ENCODE measurements at regions not wholly inside any gene's neighbourhood (a gene's known extent, or its start where the extent isn't known, plus 50 kb on each side); places are given as distances from the start of the nearest gene placed in this dataset.
"Not testable (repeated sequence)": the region's sequence is repeated elsewhere in the genome, so short reads cannot be mapped to it uniquely, and the experiment has no call there.

- DNase-seq: no peak
- H3K36me3 ChIP-seq: no peaks in the 10 kb centered on the region
- TF ChIP-seq, protein P1, sequence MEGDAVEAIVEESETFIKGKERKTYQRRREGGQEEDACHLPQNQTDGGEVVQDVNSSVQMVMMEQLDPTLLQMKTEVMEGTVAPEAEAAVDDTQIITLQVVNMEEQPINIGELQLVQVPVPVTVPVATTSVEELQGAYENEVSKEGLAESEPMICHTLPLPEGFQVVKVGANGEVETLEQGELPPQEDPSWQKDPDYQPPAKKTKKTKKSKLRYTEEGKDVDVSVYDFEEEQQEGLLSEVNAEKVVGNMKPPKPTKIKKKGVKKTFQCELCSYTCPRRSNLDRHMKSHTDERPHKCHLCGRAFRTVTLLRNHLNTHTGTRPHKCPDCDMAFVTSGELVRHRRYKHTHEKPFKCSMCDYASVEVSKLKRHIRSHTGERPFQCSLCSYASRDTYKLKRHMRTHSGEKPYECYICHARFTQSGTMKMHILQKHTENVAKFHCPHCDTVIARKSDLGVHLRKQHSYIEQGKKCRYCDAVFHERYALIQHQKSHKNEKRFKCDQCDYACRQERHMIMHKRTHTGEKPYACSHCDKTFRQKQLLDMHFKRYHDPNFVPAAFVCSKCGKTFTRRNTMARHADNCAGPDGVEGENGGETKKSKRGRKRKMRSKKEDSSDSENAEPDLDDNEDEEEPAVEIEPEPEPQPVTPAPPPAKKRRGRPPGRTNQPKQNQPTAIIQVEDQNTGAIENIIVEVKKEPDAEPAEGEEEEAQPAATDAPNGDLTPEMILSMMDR (IDR thresholded peaks at IDR 0.05; ENCODE audit: borderline replicate concordance): peak; percentile 47
- no peaks in the 10 kb centered on the region for H3K4me1 ChIP-seq
- H3K4me3 ChIP-seq: no peak overlapping the region
- no peaks in the 10 kb centered on the region for H3K9me3 ChIP-seq (replicated peaks)
- intact Hi-C loops (cut with micrococcal nuclease): no loop called here
- H3K27me3 ChIP-seq (ENCODE audit: low read depth): no peaks in the 10 kb centered on the region
- no peak overlapping the region for H3K27ac ChIP-seq (replicated peaks)
Measured at GRCh38 chrX:37509349-37509748, 62.1 kb upstream of the LANCL3 start.

- H3K27ac ChIP-seq (replicated peaks); H3K4me1 ChIP-seq; H3K9me3 ChIP-seq (replicated peaks); H3K27me3 ChIP-seq (ENCODE audit: low read depth); H3K4me3 ChIP-seq; DNase-seq; intact Hi-C loops (cut with micrococcal nuclease); H3K36me3 ChIP-seq: not testable (repeated sequence)
Measured at GRCh38 chrX:37516512-37516911, 54.9 kb upstream of the LANCL3 start.

- DNase-seq; H3K36me3 ChIP-seq; H3K27ac ChIP-seq (replicated peaks); H3K4me1 ChIP-seq; H3K9me3 ChIP-seq (replicated peaks); H3K27me3 ChIP-seq (ENCODE audit: low read depth); intact Hi-C loops (cut with micrococcal nuclease); H3K4me3 ChIP-seq: not testable (repeated sequence)
Measured at GRCh38 chrX:37519261-37519660, 52.2 kb upstream of the LANCL3 start.

DNA sequence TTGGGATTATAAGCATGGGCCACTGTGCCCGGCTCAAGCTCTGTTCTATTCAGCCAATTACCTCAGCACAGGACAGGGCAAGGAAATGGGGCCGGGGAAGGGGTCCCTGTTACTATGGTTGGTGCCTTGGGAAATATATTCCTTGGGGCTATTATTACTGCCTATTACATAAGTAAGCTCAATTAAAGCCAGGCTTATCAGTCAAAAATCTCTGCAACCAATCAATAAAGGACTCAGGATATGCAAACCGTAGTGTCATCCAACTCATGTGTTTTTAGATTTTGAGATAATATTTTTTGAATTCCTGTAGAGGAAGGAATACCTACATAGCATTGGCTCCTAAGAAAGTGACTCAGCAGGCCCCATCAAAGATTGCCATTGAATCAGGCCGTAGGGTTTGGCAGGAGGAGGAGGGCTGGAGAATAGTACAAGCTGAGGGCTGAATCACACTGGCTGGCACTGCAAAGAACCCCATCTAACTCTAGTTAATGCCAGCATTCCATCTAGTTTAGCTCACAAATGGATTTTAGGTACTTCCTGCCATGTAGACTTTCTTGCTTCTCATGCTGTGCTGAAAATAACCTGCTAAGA lies 50.5 kb upstream of the LANCL3 start:
- intact Hi-C loops (cut with micrococcal nuclease); H3K9me3 ChIP-seq (replicated peaks); H3K4me3 ChIP-seq; H3K27ac ChIP-seq (replicated peaks); H3K4me1 ChIP-seq; DNase-seq; H3K27me3 ChIP-seq (ENCODE audit: low read depth); H3K36me3 ChIP-seq: not testable (repeated sequence)
